GM19452 (cell line): ENCODE measurements at regions not wholly inside any gene's neighbourhood (a gene's known extent, or its start where the extent isn't known, plus 50 kb on each side); places are given as distances from the start of the nearest gene placed in this dataset.

Experiments used
- ATAC-seq: cut with Tn5 transposase; IDR thresholded peaks from one replicate; pipeline ENCODE4 v1.9.1; 2021; ENCODE audit not compliant: unreplicated experiment

DNA sequence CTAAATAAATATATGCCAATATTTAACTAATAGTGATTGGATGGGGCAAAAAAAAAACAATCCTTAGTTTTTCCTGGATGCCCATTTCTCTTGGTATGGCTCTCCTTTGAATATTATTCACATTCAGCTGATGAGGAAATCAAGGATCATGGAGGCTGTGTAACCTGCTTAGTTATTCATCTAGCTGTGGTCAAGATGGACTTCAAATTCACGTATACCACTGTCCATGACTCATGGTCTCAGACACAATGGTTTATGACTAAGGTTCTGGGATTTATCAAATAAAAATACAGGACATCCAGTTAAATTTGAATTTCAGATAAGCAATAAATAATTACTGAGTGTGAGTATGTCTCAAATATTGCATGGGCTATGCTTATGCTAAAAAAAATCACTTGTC, 191.5 kb upstream of the CELF2 start:
- ATAC-seq, result no peak

GRCh38 chr10:10828623-10829022, 189.0 kb upstream of the CELF2 start:
- ATAC-seq, result no peak

DNA sequence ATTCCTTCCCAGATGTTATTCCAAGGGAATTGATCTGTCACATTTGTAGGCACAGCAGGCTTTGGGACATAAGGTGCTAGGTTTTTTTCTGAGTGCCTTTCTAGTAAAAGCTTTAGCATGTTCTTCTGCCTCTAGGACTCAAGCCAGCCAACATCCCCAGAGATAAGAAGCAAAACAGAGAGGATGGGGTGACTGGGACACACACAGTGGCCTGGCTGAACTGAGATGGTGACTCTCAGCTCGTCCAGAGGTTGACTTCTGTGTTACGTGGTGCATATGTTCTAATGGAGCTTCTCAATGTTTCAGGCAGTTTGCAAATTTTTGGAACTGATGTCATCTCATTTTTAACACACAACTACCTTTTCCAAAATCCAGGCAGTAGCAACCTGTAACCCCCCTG, 188.1 kb upstream of the CELF2 start:
- ATAC-seq, result no peak

DNA sequence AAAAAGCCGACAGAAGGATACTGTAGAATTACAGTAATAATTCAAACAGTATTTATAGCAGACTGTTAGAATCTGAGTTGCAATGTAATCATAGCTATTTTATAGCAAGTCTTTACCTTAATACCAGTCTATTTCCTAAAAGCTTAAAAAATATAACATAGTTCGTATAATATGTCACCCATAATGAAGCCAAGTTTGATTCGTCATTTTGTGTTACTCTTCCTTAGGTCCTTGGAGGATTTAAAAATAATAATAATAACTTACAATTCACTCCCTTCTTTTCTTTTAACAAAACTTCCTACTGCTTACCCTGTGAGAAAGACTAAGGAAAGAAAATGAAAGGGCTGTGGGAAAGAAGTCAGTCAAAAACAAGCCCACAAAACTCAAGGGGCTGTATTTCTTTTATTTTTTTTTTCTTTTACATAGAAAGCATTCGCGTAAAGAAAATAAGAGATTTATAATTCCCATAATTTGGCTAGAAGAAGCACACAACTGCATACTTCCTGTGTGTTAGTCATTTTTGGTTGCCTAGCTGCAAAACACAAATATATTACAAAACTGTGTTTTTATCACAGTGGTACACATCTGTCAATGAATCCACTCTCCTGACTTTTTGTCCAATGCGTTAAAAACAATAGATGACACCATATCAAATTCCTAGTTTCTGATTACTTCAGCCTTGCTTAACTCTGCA, 187.2 kb upstream of the CELF2 start:
- ATAC-seq, result no peak

DNA sequence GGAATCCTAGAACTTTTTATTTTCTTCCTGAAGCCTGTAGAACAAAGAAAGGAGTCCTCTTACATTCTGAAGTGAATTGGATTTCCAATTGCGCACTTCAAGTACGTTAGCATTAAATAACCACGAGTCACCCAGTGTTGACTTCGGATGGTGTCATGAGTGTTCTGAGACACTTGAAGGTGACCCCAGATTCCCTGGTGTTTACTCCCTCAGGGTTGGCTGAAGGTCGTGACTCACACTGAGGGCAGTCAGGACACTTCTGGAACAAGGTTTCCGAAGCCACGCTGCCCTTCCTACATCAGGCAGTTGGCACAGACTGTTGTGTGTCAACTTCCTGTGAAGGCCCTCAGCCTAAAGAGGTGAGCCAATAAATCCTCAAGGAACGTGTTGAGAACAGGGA, 186.6 kb upstream of the CELF2 start:
- no peak for ATAC-seq

GRCh38 chr10:10833955-10834354, 183.7 kb upstream of the CELF2 start:
- ATAC-seq, result no peak

- ATAC-seq, result no peak
Measured at GRCh38 chr10:10844251-10844650, 173.4 kb upstream of the CELF2 start.

DNA sequence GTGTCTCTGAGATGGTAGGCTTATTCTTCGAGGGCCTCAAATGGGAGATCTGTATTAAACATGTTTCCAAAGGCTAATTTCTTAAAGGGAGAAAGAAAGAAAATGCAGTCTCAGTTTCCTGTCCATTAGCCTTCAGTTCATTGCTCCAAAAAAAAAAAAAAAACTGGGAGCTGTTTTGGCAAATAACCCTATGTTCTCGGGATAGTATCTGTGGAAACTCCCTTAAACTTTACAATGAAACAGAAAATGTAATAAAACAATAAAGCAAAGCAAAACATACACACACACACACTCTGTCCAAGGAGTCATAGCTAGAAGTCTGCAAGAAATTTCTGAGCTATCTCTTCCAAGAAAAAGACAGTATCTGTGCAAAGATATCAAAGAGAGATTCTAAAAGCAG, 172.5 kb upstream of the CELF2 start:
- no peak for ATAC-seq

- ATAC-seq, result no peak
Measured at GRCh38 chr10:10845826-10846503, 171.7 kb upstream of the CELF2 start.

- ATAC-seq, result no peak
Measured at GRCh38 chr10:10846504-10846900, 171.2 kb upstream of the CELF2 start.

DNA sequence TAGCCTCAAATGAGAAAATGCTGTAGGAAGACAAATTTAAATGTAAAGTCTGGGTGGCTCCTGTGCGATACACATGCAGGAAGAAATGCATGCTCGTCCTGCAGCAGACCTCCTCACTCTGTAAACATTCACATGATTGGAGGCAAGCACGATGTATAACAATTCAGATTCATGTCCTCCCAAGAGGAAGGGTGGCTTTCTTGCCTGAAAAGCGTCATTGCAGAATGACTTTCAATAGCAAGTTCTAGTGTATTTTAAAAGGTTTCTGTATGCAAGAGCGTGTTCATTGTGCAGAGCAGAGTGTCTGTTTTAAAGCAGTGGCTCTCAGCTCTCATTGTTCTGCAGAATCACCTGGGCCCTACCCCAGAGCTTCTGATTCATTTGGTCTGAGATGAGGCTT, 170.3 kb upstream of the CELF2 start:
- no peak for ATAC-seq

GRCh38 chr10:10848488-10849111, 169.1 kb upstream of the CELF2 start:
- ATAC-seq, result no peak

- no peak for ATAC-seq
Measured at GRCh38 chr10:10849306-10849705, 168.4 kb upstream of the CELF2 start.

DNA sequence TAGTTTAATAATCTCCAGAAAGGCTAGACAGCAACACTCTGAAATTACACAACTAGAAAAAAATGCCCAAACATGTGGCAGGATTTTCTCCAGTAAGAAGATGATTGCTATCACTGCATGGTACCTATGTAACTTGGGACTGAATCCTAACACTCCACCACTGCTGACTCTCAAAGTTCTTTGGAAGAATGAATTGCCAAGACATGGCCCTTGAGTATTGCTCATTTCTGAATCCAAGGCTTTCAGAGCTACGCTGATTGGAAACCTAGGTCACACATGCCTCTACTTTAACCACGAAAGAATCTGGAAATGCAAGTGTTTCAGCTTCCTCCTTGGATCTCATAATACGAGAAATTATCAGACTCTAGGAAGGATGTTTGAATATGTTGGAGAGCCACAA, 167.5 kb upstream of the CELF2 start:
- no peak for ATAC-seq

- ATAC-seq, result no peak
Measured at GRCh38 chr10:10852464-10852863, 165.2 kb upstream of the CELF2 start.

GRCh38 chr10:10853954-10854353, 163.7 kb upstream of the CELF2 start:
- ATAC-seq, result no peak

GRCh38 chr10:10854725-10855124, 162.9 kb upstream of the CELF2 start:
- no peak for ATAC-seq

- ATAC-seq, result no peak
Measured at GRCh38 chr10:10855151-10855581, 162.5 kb upstream of the CELF2 start.

DNA sequence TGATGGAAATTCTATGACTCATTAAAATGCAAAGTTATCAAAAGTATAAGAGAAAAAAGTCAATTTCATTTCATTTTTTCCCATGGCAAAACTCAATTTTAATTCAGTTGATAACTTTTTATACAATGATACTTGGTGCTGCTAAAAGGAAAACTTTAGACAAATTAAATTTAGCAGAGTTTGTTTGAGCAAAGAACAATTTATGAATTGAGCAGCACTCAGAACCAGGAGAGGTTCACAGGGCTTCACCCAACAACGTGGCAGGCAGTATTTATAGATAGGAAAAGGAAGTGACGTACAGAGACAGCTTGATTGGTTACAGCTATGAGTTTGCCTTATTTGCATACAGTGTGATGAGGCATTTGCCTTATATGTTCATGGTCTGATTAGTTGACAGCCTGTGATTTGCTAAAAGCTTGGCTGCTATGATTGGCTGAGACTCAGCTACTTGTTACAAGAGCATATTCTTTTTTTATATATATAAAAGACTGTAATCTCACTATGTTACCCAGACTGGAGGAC, 157.2 kb upstream of the CELF2 start:
- no peak for ATAC-seq

GRCh38 chr10:10865303-10865702, 152.4 kb upstream of the CELF2 start:
- ATAC-seq, result no peak

DNA sequence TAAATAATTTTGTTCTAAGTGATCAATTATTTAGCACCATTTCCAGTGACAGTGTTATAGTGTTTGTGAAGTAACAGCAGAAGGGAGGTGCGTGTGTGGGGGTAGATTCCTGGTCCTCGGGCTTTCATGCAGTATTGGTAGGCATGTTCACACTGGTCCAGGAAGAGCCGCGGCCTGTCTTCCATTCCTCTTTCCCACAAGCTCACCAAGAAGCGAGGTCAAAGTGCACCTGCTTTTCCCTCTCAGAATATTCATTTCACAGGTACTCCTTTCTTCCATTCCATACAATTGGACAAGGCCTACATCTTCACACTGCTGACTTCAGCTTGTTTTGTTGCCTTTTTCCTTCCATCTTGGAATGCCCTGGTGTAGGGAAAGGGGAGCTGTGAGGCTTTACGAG, 151.8 kb upstream of the CELF2 start:
- no peak for ATAC-seq

DNA sequence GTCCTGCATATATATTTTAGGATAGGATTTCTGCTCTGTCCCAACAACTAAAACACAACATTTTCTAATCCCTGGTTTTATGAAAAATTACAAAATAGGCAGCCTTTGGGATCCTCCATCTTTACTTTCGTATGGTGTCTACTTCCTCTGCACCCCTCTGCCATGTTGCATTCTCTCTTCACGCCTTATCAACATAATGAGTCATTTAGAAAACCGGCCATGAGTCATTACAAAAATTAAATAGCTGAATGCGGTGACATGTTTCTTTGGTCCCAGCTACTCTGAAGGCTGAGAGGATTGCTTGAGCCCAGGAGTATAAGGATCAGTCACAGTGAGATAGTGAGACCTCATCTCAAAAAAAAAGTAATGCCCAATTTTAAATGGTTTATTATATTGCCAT, 148.1 kb upstream of the CELF2 start:
- peak; percentile 90 for ATAC-seq
